ENCODE measurements at regions not wholly inside any gene's neighbourhood (a gene's known extent, or its start where the extent isn't known, plus 50 kb on each side); places are given as distances from the start of the nearest gene placed in this dataset.

- DNase-seq (ENCODE audit: low read depth, low spot score): no peak
Measured at GRCh38 chr11:44670794-44671193, 56.0 kb upstream of the TSPAN18 start.

- no peak for DNase-seq (ENCODE audit: low read depth, low spot score)
Measured at GRCh38 chr11:44671234-44671633, 55.5 kb upstream of the TSPAN18 start.

GRCh38 chr11:44673688-44674087, 53.1 kb upstream of the TSPAN18 start:
- DNase-seq (ENCODE audit: low read depth, low spot score): peak; percentile 15

- DNase-seq (ENCODE audit: low read depth, low spot score): no peak
Measured at GRCh38 chr11:44674809-44675208, 52.0 kb upstream of the TSPAN18 start.

- DNase-seq (ENCODE audit: low read depth, low spot score): no peak
Measured at GRCh38 chr11:44675906-44676305, 50.9 kb upstream of the TSPAN18 start.

Data from pulmonary artery endothelial cell (primary cell).